Activated CD8-positive, alpha-beta T cell treated with anti-CD3 and anti-CD28 coated beads for 36 hours (primary cell): ENCODE measurements at regions not wholly inside any gene's neighbourhood (a gene's known extent, or its start where the extent isn't known, plus 50 kb on each side); places are given as distances from the start of the nearest gene placed in this dataset.

ENCODE experiments used
- ATAC-seq: fragments of 200-7000 bp; cut with Tn5 transposase; one replicate; pipeline ENCODE4 v1.10.0; 2021; ENCODE audit warnings: mild to moderate bottlenecking, moderate library complexity
- CTCF ChIA-PET: fragments of 350-600 bp; sonication (Branson Sonifier 250); formaldehyde crosslinking; loops from one replicate; lab custom pipeline; 2021; ENCODE audit warnings: antibody characterized with exemption; lab: Charles Lee
- POLR2A ChIA-PET: fragments of 350-600 bp; sonication (Branson Sonifier 250); formaldehyde crosslinking; loops from one replicate; lab custom pipeline; 2021; ENCODE audit warnings: antibody characterized with exemption; lab: Charles Lee
- DNase-seq: peaks from one replicate; pipeline ENCODE4 v3.0.0-alpha.2; 2020
- H3K27ac Mint-ChIP-seq: one replicate; pipeline ENCODE4 v1.8.0; 2021; ENCODE audit warnings: mild to moderate bottlenecking, mixed read lengths
- H3K27me3 Mint-ChIP-seq: one replicate; pipeline ENCODE4 v1.8.0; 2021; ENCODE audit warnings: mixed read lengths
- H3K36me3 Mint-ChIP-seq: one replicate; pipeline ENCODE4 v1.8.0; 2021; ENCODE audit warnings: low read depth, mixed read lengths
- H3K4me1 Mint-ChIP-seq: one replicate; pipeline ENCODE4 v1.8.0; 2021; ENCODE audit warnings: low read depth, mixed read lengths
- H3K4me3 Mint-ChIP-seq: one replicate; pipeline ENCODE4 v1.8.0; 2021; ENCODE audit warnings: mild to moderate bottlenecking, moderate library complexity, mixed read lengths
- H3K9me3 Mint-ChIP-seq: one replicate; pipeline ENCODE4 v1.8.0; 2021; ENCODE audit warnings: mixed read lengths
- CTCF ChIP-seq: fragments of 200-600 bp; IDR thresholded peaks from one replicate; pipeline ENCODE4 v1.8.0; 2022; ENCODE audit warnings: antibody characterized with exemption, mild to moderate bottlenecking
- intact Hi-C: fragments of 100-400 bp; cut with micrococcal nuclease; formaldehyde crosslinking; loops from one replicate; pipeline ENCODE4 v1.10.0; 2022

GRCh38 chr14:22500954-22501726, 87.9 kb downstream of the DAD1 start:
- H3K27ac Mint-ChIP-seq: peak overlapping the region; percentile 92

GRCh38 chr14:22500525-22500924, 88.5 kb downstream of the DAD1 start:
- H3K27ac Mint-ChIP-seq: peak overlapping the region; percentile 92
- no peaks in the 10 kb centered on the region for H3K27me3 Mint-ChIP-seq
- ChIA-PET CTCF (interaction anchor here (0.6 to 1.1 kb wide), 5 partner anchors 16 to 69 kb away, joined by 3 read pairs; no protein-coding TSS in a partner anchor), POLR2A (interaction anchor here (0.7 to 33.3 kb wide), 11 partner anchors 2 to 651 kb away, joined by 3 to 1006 read pairs (median 4); no protein-coding TSS in a partner anchor)
- H3K36me3 Mint-ChIP-seq: peaks cover 95% of the 10 kb centered on the region
- ATAC-seq (no peak), DNase-seq (no peak)
- peaks cover 7% of the 10 kb centered on the region for H3K4me1 Mint-ChIP-seq
- no peak for TF ChIP-seq CTCF
- intact Hi-C loops: no loop called here
- H3K9me3 Mint-ChIP-seq: no peaks in the 10 kb centered on the region
- H3K4me3 Mint-ChIP-seq: peak overlapping the region; percentile 82

More at GRCh38 chr14:22500954-22501726, 87.9 kb downstream of the DAD1 start:
- CTCF ChIA-PET: interaction anchor here (0.6 to 2.9 kb wide), 5 partner anchors 17 to 69 kb away, joined by 3 to 9 read pairs (median 3); no protein-coding TSS in a partner anchor
- Mint-ChIP-seq H3K4me1 (peaks cover 11% of the 10 kb centered on the region), H3K4me3 (peak overlapping the region; percentile 82), H3K9me3 (no peaks in the 10 kb centered on the region), H3K27me3 (no peaks in the 10 kb centered on the region), H3K36me3 (peaks cover 95% of the 10 kb centered on the region)
- DNase-seq: peak; percentile 58
- TF ChIP-seq CTCF: no peak
- POLR2A ChIA-PET: interaction anchor here (0.7 to 33.3 kb wide), 13 partner anchors 3 to 777 kb away, joined by 3 to 1006 read pairs (median 4); no protein-coding TSS in a partner anchor
- ATAC-seq: peak; percentile 58
- intact Hi-C loops: no loop called here

GRCh38 chr14:22497671-22498093, 91.3 kb downstream of the DAD1 start:
- no peak for TF ChIP-seq CTCF
- no peaks in the 10 kb centered on the region for H3K9me3 Mint-ChIP-seq
- DNase-seq (no peak), ATAC-seq (no peak)
- H3K4me1 Mint-ChIP-seq: peaks cover 5% of the 10 kb centered on the region
- POLR2A ChIA-PET: interaction anchor here (0.9 to 33.3 kb wide), 7 partner anchors 10 to 445 kb away, joined by 3 to 1006 read pairs (median 13); no protein-coding TSS in a partner anchor
- H3K4me3 Mint-ChIP-seq: peak overlapping the region; percentile 82
- CTCF ChIA-PET: interaction anchor here (1.0 to 1.7 kb wide), 3 partner anchors 10 to 72 kb away, joined by 3 to 5 read pairs (median 4); no protein-coding TSS in a partner anchor
- intact Hi-C loops: no loop called here
- H3K36me3 Mint-ChIP-seq: peaks cover 99% of the 10 kb centered on the region
- peak overlapping the region; percentile 92 for H3K27ac Mint-ChIP-seq
- H3K27me3 Mint-ChIP-seq: no peaks in the 10 kb centered on the region

- Mint-ChIP-seq H3K4me1 (peaks cover 5% of the 10 kb centered on the region), H3K27ac (peak overlapping the region; percentile 92), H3K27me3 (no peaks in the 10 kb centered on the region), H3K4me3 (peak overlapping the region; percentile 82), H3K36me3 (peaks cover 99% of the 10 kb centered on the region), H3K9me3 (no peaks in the 10 kb centered on the region)
- CTCF ChIA-PET: interaction anchor here (1.0 to 1.7 kb wide), 2 partner anchors 10 to 73 kb away, joined by 4 to 5 read pairs; no protein-coding TSS in a partner anchor
- ATAC-seq (no peak), DNase-seq (no peak)
- POLR2A ChIA-PET: interaction anchor here (0.9 to 33.3 kb wide), 6 partner anchors 10 to 334 kb away, joined by 3 to 1006 read pairs (median 294); no protein-coding TSS in a partner anchor
- intact Hi-C loops: no loop called here
- no peak for TF ChIP-seq CTCF
Measured at GRCh38 chr14:22497144-22497423, 91.9 kb downstream of the DAD1 start.
